ENCODE measurements at regions not wholly inside any gene's neighbourhood (a gene's known extent, or its start where the extent isn't known, plus 50 kb on each side); places are given as distances from the start of the nearest gene placed in this dataset.

DNA sequence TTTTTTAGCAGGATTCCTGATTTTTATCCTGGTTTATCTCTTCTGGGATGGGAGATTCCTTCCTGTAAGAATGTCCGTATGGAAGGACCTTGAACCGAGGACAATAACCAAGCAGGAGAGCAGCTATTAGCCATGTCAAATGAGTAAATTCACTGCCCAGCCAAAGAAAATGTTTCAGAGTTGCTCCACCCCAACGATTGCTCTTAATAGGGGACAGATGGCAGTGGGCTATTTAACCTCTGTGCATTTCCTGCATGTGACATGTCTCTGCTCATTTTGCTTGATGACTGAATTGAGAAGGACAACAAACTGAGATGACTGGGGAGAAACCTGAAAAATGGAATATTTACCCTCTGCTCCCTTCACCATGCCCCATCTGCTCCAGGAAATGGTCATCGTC is 479.9 kb upstream of the ZNF462 start:
- ChIA-PET POLR2A (no interaction called here), CTCF (no interaction called here)
- no peak for TF ChIP-seq GATA2 (IDR thresholded peaks at IDR 0.05; ENCODE audit: insufficient read depth, insufficient read length, low read depth, low read length)
- TF ChIP-seq, protein P1, sequence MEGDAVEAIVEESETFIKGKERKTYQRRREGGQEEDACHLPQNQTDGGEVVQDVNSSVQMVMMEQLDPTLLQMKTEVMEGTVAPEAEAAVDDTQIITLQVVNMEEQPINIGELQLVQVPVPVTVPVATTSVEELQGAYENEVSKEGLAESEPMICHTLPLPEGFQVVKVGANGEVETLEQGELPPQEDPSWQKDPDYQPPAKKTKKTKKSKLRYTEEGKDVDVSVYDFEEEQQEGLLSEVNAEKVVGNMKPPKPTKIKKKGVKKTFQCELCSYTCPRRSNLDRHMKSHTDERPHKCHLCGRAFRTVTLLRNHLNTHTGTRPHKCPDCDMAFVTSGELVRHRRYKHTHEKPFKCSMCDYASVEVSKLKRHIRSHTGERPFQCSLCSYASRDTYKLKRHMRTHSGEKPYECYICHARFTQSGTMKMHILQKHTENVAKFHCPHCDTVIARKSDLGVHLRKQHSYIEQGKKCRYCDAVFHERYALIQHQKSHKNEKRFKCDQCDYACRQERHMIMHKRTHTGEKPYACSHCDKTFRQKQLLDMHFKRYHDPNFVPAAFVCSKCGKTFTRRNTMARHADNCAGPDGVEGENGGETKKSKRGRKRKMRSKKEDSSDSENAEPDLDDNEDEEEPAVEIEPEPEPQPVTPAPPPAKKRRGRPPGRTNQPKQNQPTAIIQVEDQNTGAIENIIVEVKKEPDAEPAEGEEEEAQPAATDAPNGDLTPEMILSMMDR (IDR thresholded peaks at IDR 0.05; ENCODE audit: extremely low read depth in 1 of 2, insufficient read depth in 1 of 2, low read depth in 1 of 2, low read length in 2 of 2): no peak
- TF ChIP-seq JUN (IDR thresholded peaks at IDR 0.05; ENCODE audit: borderline replicate concordance, insufficient read depth, insufficient read length, low read depth): no peak
- TF ChIP-seq, protein P2, sequence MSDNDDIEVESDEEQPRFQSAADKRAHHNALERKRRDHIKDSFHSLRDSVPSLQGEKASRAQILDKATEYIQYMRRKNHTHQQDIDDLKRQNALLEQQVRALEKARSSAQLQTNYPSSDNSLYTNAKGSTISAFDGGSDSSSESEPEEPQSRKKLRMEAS (IDR thresholded peaks at IDR 0.05; ENCODE audit: insufficient read depth, insufficient read length): no peak
- no peak for TF ChIP-seq MYC (IDR thresholded peaks at IDR 0.05; ENCODE audit: low read depth, low read length)
- no peak for TF ChIP-seq POLR2A (IDR thresholded peaks at IDR 0.05; ENCODE audit: low read depth, low read length)
- TF ChIP-seq FOS (IDR thresholded peaks at IDR 0.05; ENCODE audit: borderline replicate concordance, insufficient read depth, low read length): no peak
- no peak for TF ChIP-seq EZH2 (IDR thresholded peaks at IDR 0.05; ENCODE audit: borderline replicate concordance, low read depth, low read length, severe bottlenecking)
- TF ChIP-seq POLR2AphosphoS5 (IDR thresholded peaks at IDR 0.05; ENCODE audit: insufficient read depth, low read depth, low read length): no peak
- Histone ChIP-seq H3K79me2 (ENCODE audit: control insufficient read depth, insufficient read depth, low read length) (no peaks in the 10 kb centered on the region), H3K9ac (replicated peaks; ENCODE audit: extremely low read depth, insufficient read depth, low read length) (no peak overlapping the region), H3K4me3 (replicated peaks in 1 of 3; ENCODE audit: insufficient read depth in 1 of 3, low read depth in 1 of 3, low read length in 3 of 3) (no peak overlapping the region), H4K20me1 (replicated peaks; ENCODE audit: control insufficient read depth, extremely low read depth, insufficient read depth, low read length) (no peaks in the 10 kb centered on the region), H3K27me3 (ENCODE audit: control insufficient read depth in 2 of 2, insufficient read depth in 2 of 2, low read length in 2 of 2) (no peaks in the 10 kb centered on the region), H3K27ac (ENCODE audit: insufficient read depth, low read depth, low read length) (no peak overlapping the region), H2AFZ (ENCODE audit: low read depth, low read length) (no peak overlapping the region), H3K4me1 (ENCODE audit: control insufficient read depth, extremely low read depth, insufficient read depth, low read length) (no peaks in the 10 kb centered on the region), H3K4me2 (ENCODE audit: insufficient read depth, low read length) (no peak overlapping the region), H3K36me3 (ENCODE audit: control insufficient read depth in 2 of 2, extremely low read depth in 1 of 2, insufficient read depth in 2 of 2, low read length in 2 of 2) (no peaks in the 10 kb centered on the region), H3K9me3 (replicated peaks; ENCODE audit: control insufficient read depth, insufficient read depth, low read length) (peaks cover 2% of the 10 kb centered on the region), H3K9me1 (replicated peaks; ENCODE audit: control insufficient read depth, extremely low read depth, insufficient read depth, low read length) (no peaks in the 10 kb centered on the region)
- intact Hi-C loops (cut with micrococcal nuclease) (no loop called here), dilution Hi-C loops (cut with MboI; ENCODE audit: extremely low pct_ligation_motif_present, low sequenced_read_pairs) (no loop called here)
- FAIRE-seq: no peak
- no TSS peak for BruUV-seq (replicated peaks)
- no peak for DNase-seq (ENCODE audit: low read depth, low spot score)
